Ishikawa (cell line): ENCODE measurements at regions not wholly inside any gene's neighbourhood (a gene's known extent, or its start where the extent isn't known, plus 50 kb on each side); places are given as distances from the start of the nearest gene placed in this dataset.

Experiments
- CEBPB ChIP-seq: IDR thresholded peaks from 2 replicates; pipeline ENCODE4 v1.6.1; 2012
- CREB1 ChIP-seq: IDR thresholded peaks from 2 replicates; pipeline ENCODE4 v1.6.1; 2012; ENCODE audit warnings: low read depth
- EGR1 ChIP-seq: IDR thresholded peaks from 2 replicates; pipeline ENCODE4 v1.6.1; 2012
- EP300 ChIP-seq: IDR thresholded peaks from 2 replicates; pipeline ENCODE4 v1.6.1; 2012; ENCODE audit warnings: borderline replicate concordance
- FOXM1 ChIP-seq: IDR thresholded peaks from 2 replicates; pipeline ENCODE4 v1.6.1; 2012; ENCODE audit warnings: low read depth, borderline replicate concordance
- NFIC ChIP-seq: IDR thresholded peaks from 2 replicates; pipeline ENCODE4 v1.6.1; 2012
- RAD21 ChIP-seq: IDR thresholded peaks from 2 replicates; pipeline ENCODE4 v1.6.1; 2012; ENCODE audit warnings: low read depth
- TAF1 ChIP-seq: IDR thresholded peaks from 2 replicates; pipeline ENCODE4 v1.6.1; 2012; ENCODE audit warnings: low read depth, mild to moderate bottlenecking
- TCF12 ChIP-seq: IDR thresholded peaks from 2 replicates; pipeline ENCODE4 v1.6.1; 2012; ENCODE audit warnings: low read depth
- TEAD4 ChIP-seq: IDR thresholded peaks from 2 replicates; pipeline ENCODE4 v1.6.1; 2012
- YY1 ChIP-seq: IDR thresholded peaks from 2 replicates; pipeline ENCODE4 v1.6.1; 2012; ENCODE audit warnings: low read depth
- ZBTB7A ChIP-seq: IDR thresholded peaks from 2 replicates; pipeline ENCODE4 v1.6.1; 2012; ENCODE audit warnings: low read depth
- TF ChIP-seq, protein P1 (sequence below): IDR thresholded peaks from 2 replicates; pipeline ENCODE4 v1.6.1; 2012; ENCODE audit warnings: low read depth, mild to moderate bottlenecking
- TF ChIP-seq, protein P2 (sequence below): IDR thresholded peaks from 2 replicates; pipeline ENCODE4 v1.6.1; 2012
- TF ChIP-seq, protein P3 (sequence below): IDR thresholded peaks from 2 replicates; pipeline ENCODE4 v1.6.1; 2012

DNA sequence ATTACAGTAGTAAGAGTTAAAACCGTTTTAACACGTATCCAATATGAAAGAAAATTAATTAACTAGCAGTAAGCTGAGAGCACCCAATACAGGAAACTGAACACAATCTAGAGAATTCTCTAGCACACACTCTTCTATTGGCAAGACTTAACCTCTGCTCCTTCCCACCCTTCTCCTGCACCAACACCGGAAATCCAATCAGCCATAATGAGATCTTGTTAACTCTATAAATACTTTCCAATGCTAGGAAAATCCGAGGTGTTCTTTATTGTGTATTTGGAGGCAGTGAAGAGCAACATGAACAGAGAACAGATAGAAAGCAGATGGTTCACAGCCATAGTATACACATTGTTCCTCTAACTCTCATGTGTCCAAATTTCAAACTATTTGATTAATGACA is 591.7 kb downstream of the CETN3 start:
- TF ChIP-seq TEAD4 (no peak), RAD21 (no peak), EP300 (no peak), CEBPB (no peak), EGR1 (no peak), CREB1 (no peak), TAF1 (no peak), TCF12 (no peak), NFIC (no peak), YY1 (no peak), ZBTB7A (no peak), FOXM1 (no peak)
- TF ChIP-seq, protein P1, sequence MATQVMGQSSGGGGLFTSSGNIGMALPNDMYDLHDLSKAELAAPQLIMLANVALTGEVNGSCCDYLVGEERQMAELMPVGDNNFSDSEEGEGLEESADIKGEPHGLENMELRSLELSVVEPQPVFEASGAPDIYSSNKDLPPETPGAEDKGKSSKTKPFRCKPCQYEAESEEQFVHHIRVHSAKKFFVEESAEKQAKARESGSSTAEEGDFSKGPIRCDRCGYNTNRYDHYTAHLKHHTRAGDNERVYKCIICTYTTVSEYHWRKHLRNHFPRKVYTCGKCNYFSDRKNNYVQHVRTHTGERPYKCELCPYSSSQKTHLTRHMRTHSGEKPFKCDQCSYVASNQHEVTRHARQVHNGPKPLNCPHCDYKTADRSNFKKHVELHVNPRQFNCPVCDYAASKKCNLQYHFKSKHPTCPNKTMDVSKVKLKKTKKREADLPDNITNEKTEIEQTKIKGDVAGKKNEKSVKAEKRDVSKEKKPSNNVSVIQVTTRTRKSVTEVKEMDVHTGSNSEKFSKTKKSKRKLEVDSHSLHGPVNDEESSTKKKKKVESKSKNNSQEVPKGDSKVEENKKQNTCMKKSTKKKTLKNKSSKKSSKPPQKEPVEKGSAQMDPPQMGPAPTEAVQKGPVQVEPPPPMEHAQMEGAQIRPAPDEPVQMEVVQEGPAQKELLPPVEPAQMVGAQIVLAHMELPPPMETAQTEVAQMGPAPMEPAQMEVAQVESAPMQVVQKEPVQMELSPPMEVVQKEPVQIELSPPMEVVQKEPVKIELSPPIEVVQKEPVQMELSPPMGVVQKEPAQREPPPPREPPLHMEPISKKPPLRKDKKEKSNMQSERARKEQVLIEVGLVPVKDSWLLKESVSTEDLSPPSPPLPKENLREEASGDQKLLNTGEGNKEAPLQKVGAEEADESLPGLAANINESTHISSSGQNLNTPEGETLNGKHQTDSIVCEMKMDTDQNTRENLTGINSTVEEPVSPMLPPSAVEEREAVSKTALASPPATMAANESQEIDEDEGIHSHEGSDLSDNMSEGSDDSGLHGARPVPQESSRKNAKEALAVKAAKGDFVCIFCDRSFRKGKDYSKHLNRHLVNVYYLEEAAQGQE = no peak
- TF ChIP-seq, protein P2, sequence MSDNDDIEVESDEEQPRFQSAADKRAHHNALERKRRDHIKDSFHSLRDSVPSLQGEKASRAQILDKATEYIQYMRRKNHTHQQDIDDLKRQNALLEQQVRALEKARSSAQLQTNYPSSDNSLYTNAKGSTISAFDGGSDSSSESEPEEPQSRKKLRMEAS = no peak
- TF ChIP-seq, protein P3, sequence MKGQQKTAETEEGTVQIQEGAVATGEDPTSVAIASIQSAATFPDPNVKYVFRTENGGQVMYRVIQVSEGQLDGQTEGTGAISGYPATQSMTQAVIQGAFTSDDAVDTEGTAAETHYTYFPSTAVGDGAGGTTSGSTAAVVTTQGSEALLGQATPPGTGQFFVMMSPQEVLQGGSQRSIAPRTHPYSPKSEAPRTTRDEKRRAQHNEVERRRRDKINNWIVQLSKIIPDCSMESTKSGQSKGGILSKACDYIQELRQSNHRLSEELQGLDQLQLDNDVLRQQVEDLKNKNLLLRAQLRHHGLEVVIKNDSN = no peak

DNA sequence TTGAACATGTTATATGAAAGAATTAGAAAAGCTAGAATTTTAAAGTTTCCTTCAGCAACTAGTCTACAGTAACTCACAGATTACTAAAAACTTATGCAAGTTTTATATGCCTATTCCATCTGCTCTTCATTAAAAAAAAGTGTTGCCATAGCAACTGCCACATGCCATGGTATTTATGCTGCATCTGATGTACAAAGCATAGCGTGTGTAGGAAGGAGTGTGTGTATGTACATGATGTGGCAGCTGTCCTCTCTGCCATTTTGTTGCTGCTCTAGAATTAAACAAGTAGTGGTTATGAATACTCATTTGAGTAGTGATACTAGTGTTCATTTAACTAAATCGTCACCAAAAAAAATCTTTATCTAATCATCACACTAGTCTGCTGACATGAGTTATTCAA is 593.5 kb downstream of the CETN3 start:
- no peak for TF ChIP-seq CREB1
- TF ChIP-seq TEAD4 = no peak

DNA sequence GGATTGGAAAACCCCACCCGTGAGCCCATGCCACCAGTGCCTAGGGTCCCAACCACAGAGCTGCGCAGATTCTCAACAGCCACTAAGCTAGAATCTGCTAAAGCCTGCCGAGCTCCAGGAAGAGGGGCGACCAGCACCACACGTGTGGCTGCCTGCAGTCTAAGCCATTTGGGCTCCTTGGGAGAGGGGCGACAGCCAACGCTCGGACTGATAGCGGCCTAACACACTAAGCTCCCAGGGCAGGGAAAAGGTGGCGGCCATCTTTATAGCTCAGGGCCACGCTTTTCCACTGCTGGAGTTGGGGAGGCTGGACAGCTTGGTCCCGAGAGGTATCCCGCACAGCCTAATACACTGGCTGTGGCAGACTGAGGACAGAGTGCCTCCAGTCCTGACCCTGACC is 631.8 kb downstream of the CETN3 start:
- no peak for TF ChIP-seq RAD21
- no peak for TF ChIP-seq ZBTB7A
- TF ChIP-seq, protein P1 = no peak
- TF ChIP-seq FOXM1 = no peak
- TF ChIP-seq EP300 = no peak
- no peak for TF ChIP-seq CEBPB
- TF ChIP-seq TCF12 = no peak
- TF ChIP-seq NFIC = no peak
- TF ChIP-seq EGR1 = no peak
- no peak for TF ChIP-seq TAF1
- no peak for TF ChIP-seq TEAD4
- TF ChIP-seq, protein P2 = no peak
- TF ChIP-seq, protein P3 = no peak
- no peak for TF ChIP-seq YY1
- TF ChIP-seq CREB1 = no peak

DNA sequence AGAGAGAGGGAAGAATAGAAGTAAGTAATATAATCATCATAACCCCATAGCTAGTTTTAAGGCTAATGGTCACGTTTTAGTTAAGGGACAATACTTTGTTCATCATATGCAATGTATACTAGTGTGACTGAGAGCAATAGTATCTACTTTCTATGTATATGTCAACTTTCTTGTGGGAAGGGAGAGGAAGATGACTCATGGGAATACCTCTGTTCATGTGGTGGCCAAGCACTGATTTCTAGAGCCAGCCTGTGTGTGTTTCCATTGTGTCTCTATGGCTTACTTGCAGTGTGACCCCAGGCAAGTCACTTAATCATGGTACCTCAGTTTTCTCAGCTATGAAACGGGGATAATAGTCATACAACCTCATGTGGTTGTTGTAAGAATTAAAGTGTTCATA is 639.6 kb downstream of the CETN3 start:
- TF ChIP-seq YY1 (no peak), ZBTB7A (no peak), TAF1 (no peak), TCF12 (no peak), FOXM1 (no peak), CEBPB (no peak), TEAD4 (no peak), EGR1 (no peak), RAD21 (no peak), NFIC (no peak), EP300 (no peak), CREB1 (no peak)
- TF ChIP-seq, protein P1 = no peak
- TF ChIP-seq, protein P2 = no peak
- TF ChIP-seq, protein P3 = no peak
